ENCODE measurements at regions not wholly inside any gene's neighbourhood (a gene's known extent, or its start where the extent isn't known, plus 50 kb on each side); places are given as distances from the start of the nearest gene placed in this dataset.

GRCh38 chr9:1140057-1140456 is 89.9 kb downstream of the DMRT2 start:
- no peak for TF ChIP-seq CTCF (IDR thresholded peaks at IDR 0.05; ENCODE audit: low read length)
- no peak for TF ChIP-seq EZH2 (IDR thresholded peaks at IDR 0.05; ENCODE audit: borderline replicate concordance, low read length)

Data from OCI-LY1 (cell line).